ENCODE measurements at regions not wholly inside any gene's neighbourhood (a gene's known extent, or its start where the extent isn't known, plus 50 kb on each side); places are given as distances from the start of the nearest gene placed in this dataset.

GRCh38 chr1:60983701-60984061 is 98.7 kb upstream of the NFIA start:
- Histone ChIP-seq H3K4me3 (replicated peaks; ENCODE audit: insufficient read depth, low read length) (no peak overlapping the region), H3K27me3 (ENCODE audit: insufficient read depth, poor library complexity, severe bottlenecking) (no peaks in the 10 kb centered on the region), H3K27ac (replicated peaks) (no peak overlapping the region)
- DNase-seq (ENCODE audit: low read depth in 1 of 2, low spot score in 1 of 2): no peak
- no peak for TF ChIP-seq GABPA (IDR thresholded peaks at IDR 0.05; ENCODE audit: low read depth)
- TF ChIP-seq POLR2AphosphoS5 (IDR thresholded peaks at IDR 0.05; ENCODE audit: low read depth): no peak
- TF ChIP-seq SPI1 (IDR thresholded peaks at IDR 0.05; ENCODE audit: borderline replicate concordance, low read depth): no peak
- no peak for TF ChIP-seq CTCF (IDR thresholded peaks at IDR 0.05; ENCODE audit: insufficient read depth, low read length)
- TF ChIP-seq REST (IDR thresholded peaks at IDR 0.05; ENCODE audit: insufficient replicate concordance, low read depth): no peak

GRCh38 chr1:60982539-60982938 is 99.8 kb upstream of the NFIA start:
- TF ChIP-seq POLR2AphosphoS5 (IDR thresholded peaks at IDR 0.05; ENCODE audit: low read depth) (no peak), REST (IDR thresholded peaks at IDR 0.05; ENCODE audit: insufficient replicate concordance, low read depth) (no peak), GABPA (IDR thresholded peaks at IDR 0.05; ENCODE audit: low read depth) (no peak), SPI1 (IDR thresholded peaks at IDR 0.05; ENCODE audit: borderline replicate concordance, low read depth) (no peak), CTCF (IDR thresholded peaks at IDR 0.05; ENCODE audit: insufficient read depth, low read length) (no peak)
- DNase-seq (ENCODE audit: low read depth in 1 of 2, low spot score in 1 of 2): no peak
- H3K27me3 ChIP-seq (ENCODE audit: insufficient read depth, poor library complexity, severe bottlenecking): no peaks in the 10 kb centered on the region
- no peak overlapping the region for H3K4me3 ChIP-seq (replicated peaks; ENCODE audit: insufficient read depth, low read length)
- no peak overlapping the region for H3K27ac ChIP-seq (replicated peaks)

GRCh38 chr1:60981357-60981756 is 101.0 kb upstream of the NFIA start:
- Histone ChIP-seq H3K4me3 (replicated peaks; ENCODE audit: insufficient read depth, low read length) (no peak overlapping the region), H3K27me3 (ENCODE audit: insufficient read depth, poor library complexity, severe bottlenecking) (no peaks in the 10 kb centered on the region), H3K27ac (replicated peaks) (no peak overlapping the region)
- no peak for DNase-seq (ENCODE audit: low read depth in 1 of 2, low spot score in 1 of 2)
- no peak for TF ChIP-seq CTCF (IDR thresholded peaks at IDR 0.05; ENCODE audit: insufficient read depth, low read length)
- no peak for TF ChIP-seq POLR2AphosphoS5 (IDR thresholded peaks at IDR 0.05; ENCODE audit: low read depth)
- no peak for TF ChIP-seq GABPA (IDR thresholded peaks at IDR 0.05; ENCODE audit: low read depth)
- TF ChIP-seq SPI1 (IDR thresholded peaks at IDR 0.05; ENCODE audit: borderline replicate concordance, low read depth): no peak
- no peak for TF ChIP-seq REST (IDR thresholded peaks at IDR 0.05; ENCODE audit: insufficient replicate concordance, low read depth)

All from HL-60 (cell line).